Limb (tissue), 2 donors: ENCODE measurements at regions not wholly inside any gene's neighbourhood (a gene's known extent, or its start where the extent isn't known, plus 50 kb on each side); places are given as distances from the start of the nearest gene placed in this dataset.

Experiments
- DNase-seq, 2 donors: peaks; one replicate each; pipeline ENCODE4 v3.0.0-alpha.2; 2016; ENCODE audit errors: extremely low spot score in 2 of 2

DNA sequence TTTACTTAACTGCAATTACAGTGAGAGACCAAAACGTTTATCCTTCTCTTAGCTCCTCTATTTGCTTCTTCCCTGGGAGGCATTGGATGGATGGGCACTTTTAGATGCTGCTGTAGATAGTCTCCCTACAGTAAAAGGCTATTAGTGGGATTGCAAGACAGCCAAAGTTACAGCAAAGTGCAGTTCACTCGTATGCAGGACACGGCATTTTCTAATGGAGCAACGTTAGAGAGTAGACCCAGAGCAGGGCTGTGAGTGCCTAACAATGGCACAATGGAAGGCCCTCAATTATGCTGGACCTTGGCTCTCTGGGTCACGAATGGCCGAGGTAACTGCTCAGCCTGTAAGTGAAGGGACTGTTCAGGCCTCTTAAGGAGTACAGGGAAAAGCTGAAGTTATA, 605.8 kb upstream of the NOX3 start:
- DNase-seq: no peak

GRCh38 chr6:156060013-156060412, 604.4 kb upstream of the NOX3 start:
- no peak for DNase-seq

DNA sequence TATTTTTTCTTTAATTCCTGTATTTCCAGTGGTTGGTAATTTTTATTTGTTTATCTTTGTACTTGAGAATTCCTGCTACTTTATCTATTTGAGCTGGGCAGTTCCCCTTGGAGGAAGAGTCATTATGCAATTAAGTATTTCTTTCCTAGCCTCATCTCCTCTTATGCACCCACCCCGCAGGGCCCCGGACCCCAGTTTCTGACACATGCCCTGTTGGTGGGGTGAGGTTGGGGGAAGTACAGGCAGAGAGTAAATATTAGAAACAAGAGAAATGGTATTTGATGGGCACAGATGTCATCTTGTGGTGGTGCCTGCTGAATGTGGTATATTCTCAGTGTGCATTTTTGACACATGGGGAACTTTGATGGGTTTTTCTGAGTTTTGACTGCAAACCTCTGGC, 602.7 kb upstream of the NOX3 start:
- DNase-seq: no peak

GRCh38 chr6:156057869-156058268, 602.2 kb upstream of the NOX3 start:
- DNase-seq: no peak

DNA sequence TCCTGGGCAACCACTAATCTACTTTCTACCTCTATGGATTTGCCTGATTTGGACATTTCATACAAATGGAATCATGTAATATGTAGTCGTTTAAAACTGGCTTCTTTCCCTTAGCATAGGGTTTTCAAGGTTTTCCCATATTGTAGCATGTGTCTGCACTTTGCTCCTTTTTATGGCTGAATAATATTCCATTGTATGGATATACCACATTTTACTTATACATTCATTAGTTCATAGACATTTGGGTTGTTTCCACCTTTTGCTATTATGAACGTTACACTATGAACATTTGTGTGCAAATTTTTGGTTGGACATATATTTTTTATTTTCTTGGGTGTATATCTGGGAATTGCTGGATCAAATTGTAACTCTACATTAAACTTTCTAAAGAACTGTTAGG, 600.4 kb upstream of the NOX3 start:
- DNase-seq: no peak

- no peak for DNase-seq
Measured at GRCh38 chr6:156053626-156054025, 598.0 kb upstream of the NOX3 start.

DNA sequence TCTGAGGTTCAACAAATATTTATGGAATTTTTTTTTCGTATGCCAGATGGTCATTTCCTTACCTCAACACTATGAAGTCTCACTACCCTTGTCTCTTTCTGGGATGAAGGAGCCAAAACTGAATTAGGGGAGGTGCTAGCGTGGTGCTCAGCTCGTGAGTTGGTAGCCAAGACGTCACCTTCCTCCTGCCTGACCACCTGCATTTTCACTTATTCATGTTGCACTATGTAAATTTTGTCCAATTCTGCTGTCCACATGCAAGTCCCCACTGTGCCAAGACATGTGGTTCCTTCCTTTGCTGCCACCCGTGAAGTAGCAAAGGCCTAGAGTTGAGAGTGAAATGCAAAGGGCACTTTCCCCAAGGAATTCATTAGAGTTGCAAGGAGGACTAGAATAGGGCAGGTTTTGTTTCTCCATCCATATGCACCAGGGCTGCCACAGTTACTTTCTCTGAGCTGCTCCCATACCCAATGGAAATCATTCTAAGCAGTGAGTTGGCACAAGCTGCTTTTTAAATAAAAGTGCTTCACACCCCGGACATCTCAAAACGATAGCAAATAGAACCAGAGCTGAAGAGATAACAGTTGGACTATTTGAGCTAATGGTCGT, 591.3 kb upstream of the NOX3 start:
- DNase-seq: no peak

GRCh38 chr6:156046268-156046665, 590.6 kb upstream of the NOX3 start:
- DNase-seq: no peak

GRCh38 chr6:156045401-156046267, 590.0 kb upstream of the NOX3 start:
- DNase-seq: no peak

- no peak for DNase-seq
Measured at GRCh38 chr6:156033598-156033997, 578.0 kb upstream of the NOX3 start.

DNA sequence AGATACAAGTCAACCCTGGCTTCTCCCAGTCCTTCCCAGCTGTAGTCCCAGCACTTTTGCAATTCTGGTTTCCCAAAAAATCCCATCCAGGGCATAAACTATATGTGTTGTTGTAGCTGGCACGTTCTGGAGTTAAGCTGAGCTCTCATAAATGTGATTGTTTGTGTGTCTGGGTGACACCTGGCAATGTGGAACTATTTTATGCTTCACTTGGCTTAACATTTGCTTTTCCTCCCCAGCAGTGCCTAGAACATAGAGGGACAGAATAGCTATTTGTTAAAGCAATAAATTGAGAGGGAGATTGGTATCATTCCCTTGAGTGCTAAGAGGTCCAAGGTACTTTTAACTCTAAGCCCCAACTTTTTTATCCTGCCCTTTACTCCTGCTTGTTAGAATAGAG, 575.9 kb upstream of the NOX3 start:
- DNase-seq: no peak

GRCh38 chr6:156030053-156030452, 574.4 kb upstream of the NOX3 start:
- no peak for DNase-seq

DNA sequence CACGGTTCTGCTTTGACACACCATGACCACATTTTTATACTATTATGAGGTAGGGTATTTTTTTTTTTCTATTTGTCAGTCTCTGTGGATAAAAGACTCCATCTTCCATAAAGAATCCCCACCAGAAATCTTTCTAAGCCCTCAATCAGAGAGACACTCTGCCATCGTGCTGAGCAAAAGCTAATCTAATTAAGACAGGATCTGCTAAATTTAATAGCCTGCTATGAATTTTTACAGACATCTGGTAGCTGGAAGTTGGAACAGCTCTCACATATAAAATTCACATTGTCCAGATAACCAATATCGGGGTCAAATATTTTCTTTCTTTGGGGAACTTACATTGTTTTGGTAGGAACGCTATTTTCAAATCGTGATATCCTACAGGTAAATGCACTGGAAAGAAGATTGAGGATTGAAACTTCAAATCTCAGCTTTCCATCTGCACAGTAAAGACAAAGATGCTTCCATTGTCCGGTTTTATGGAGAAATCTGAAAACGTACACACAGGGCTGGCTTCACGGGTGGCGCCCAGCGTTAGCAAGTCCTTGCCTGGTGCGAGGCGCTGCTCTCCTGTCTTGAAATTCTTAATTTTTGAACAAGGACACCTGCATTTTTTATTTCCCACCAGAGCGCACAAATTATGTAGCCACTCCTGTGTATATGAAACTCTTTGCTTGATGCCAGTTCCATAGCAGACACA, 573.8 kb upstream of the NOX3 start:
- DNase-seq: no peak

- peak in 1 of 2 donors; percentile 45 for DNase-seq
Measured at GRCh38 chr6:156028335-156029131, 572.9 kb upstream of the NOX3 start.

DNA sequence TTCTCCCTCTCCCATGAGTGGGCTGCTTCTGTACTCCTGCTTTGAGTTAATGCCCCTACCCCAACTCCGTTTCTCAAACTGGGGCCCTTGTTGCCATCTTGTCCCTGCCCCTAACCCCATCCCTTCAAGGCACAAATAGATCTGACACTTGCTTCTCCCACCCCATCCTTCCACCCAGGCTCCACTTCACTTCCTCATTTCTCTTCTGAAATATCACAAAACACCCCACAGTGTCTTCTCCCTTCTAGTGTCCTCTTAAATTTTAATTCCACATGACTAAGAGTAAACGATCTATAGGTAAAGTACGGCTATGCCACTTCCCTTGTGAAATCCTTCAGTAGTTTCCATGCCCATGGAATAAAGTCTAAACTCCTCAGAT, 571.6 kb upstream of the NOX3 start:
- no peak for DNase-seq

- DNase-seq: no peak
Measured at GRCh38 chr6:156026486-156027247, 571.0 kb upstream of the NOX3 start.

GRCh38 chr6:156024339-156024738, 568.7 kb upstream of the NOX3 start:
- no peak for DNase-seq

DNA sequence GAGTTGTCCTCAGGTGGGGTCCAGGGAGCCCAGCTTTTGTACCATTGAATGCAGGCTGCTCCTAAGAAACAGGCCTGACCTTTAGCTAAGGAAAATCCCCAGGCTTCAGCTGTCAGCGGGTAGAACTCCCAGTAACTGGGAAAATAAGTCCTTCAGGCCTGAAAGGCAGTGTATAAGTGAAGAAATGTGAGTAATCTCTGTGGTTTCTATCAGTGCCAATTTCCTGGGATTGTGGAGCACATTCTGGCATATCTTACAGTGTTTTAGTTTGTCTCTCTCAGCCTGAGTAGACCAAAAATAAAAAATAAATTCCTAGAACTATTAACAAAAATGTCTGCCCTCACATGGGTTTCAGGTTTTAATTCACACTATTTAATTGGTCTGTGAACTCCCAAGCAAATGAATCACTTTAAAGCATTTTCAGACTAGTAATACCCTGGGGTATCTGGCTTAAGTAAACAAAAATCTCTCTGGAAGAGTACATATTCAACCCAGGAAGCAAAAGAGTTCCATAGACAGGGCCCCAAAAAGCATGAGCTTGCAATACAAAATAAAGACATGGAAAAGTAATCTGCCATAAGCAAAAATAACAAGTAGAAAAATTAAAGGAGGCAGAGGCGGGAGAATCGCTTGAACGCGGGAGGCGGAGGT, 566.2 kb upstream of the NOX3 start:
- DNase-seq: peak in 1 of 2 donors; percentile 30

- DNase-seq: no peak
Measured at GRCh38 chr6:156017838-156018237, 562.2 kb upstream of the NOX3 start.

- DNase-seq: no peak
Measured at GRCh38 chr6:156016186-156016976, 560.7 kb upstream of the NOX3 start.
